ENCODE measurements at regions not wholly inside any gene's neighbourhood (a gene's known extent, or its start where the extent isn't known, plus 50 kb on each side); places are given as distances from the start of the nearest gene placed in this dataset.

DNA sequence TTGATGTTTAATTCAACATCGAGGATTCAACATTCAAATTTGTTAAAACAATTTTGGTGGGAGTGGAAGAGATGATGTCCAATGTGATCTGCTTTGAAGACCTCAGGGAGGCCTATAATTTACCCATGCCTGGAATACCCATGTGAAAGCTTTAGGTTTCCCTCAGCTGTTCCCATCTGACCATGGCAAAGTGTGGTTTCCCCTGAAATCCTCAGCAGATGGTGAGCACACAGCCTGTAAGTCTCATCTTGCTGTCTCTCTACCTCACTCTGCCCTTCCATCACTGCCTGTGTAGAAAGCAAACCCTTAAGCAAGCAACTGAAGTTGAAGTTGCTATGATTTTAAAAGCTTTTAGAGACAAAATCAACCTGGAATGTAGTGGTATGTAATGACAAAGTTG is 80.1 kb upstream of the ATF3 start:
- DNase-seq: no peak

DNA sequence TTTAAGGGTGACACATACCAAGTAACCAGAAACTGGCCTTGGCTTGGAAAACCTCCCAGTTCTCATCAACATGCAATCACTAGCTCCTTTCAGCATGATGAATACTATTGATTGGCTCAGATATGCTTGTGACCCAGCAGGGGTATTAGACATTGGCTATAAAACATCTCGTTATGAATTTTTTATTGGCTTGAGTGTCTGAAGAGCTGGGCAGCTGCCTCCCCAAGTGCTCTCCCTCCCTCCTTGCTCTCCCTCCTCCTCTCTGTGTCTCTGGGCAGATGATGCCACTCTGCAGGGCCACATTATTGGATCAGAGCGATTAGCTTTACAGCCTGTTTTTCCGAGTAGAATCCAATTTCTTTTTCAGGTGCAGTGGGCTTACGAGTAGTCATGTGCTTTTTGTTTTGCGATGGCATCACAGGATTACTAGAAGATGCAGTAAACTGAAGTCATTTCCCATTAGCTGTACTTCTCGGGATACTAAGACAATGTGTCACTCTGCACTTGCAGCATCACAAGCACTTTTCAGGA is 79.3 kb upstream of the ATF3 start:
- DNase-seq: no peak

DNA sequence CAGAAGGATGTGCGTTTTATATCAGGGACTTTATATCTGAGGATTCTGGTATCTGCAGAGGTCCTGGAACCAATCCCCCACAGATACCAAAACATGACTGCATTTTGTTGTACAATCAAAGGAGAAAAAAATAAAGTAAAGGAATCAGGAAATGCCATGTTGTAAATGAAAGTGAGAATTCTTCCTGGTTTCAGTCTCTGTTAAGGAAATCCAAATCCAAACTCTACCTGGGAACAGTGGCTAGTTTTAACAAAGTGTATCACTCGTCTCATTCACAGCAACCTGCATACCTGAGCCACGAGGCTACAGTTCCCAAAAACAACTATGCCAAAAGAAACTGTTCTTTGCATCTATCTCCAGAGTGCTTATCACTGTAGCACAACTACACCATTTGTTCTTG is 77.3 kb upstream of the ATF3 start:
- no peak for DNase-seq

DNA sequence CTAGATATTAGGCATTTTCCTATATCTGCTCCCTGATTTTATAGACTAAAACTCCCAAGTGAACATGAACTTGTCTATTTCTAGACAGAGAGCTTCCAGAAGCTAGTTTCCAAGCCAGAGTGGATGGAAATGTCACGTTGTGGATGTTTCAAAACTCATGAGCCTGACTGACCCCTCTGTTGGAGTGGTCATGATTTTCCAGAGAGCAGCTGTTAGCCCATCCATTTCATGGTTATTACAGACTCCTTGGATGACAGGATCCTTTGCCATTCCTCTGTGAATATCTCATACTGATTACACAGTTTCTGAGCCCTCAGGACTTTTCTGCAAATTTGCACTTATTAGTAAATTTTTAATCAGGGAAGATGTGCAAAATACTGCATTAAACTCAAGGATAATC is 76.8 kb upstream of the ATF3 start:
- DNase-seq: no peak

DNA sequence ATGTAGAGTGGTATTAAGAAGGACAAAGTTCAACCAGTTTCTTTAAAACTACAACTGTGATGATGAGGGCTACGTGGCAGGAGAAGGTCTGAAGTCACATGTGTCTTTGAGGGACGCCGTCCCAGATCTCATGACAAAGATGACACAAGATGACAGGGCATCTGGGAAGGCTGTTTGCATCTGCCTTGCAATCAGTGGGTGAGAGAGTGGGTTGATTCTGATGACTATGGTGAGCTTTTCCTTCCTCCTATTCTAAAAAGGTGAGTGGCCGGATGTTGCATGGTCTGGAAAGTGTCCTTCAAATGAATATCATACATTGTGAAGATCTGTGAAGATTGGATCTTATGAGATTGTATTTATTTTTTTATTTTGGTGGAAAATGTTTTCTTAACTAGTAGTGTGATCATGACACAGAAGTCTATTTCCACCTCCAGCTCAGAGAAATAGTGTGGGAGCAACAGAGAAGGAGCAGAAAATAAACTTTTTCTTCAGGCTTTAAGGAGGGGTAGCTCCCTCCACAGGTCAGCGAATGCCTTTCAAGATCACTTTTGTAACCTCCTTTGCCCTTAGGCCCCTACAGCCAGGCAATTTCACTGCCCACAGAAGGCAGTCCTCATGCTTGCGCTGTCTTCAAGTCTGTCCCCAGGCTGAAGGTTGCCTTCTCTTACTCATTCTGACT is 76.0 kb upstream of the ATF3 start:
- no peak for DNase-seq

DNA sequence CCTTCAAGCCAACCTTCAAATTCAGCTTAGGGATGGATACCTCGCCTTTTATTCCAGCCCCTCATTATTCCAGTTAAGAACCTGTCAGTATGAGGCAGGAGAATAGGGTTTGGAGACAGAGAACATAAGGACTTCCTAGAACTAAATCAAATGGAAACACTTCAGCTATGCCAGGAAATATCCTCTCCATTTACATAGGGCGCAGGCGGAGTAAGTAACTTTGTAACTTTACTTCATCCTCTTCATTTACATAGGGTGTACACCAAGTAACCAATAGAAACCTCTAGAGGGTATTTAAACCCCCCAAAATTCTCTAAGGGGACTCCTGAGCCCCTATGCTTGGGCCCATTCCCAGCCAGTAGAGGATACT is 75.4 kb upstream of the ATF3 start:
- no peak for DNase-seq

DNA sequence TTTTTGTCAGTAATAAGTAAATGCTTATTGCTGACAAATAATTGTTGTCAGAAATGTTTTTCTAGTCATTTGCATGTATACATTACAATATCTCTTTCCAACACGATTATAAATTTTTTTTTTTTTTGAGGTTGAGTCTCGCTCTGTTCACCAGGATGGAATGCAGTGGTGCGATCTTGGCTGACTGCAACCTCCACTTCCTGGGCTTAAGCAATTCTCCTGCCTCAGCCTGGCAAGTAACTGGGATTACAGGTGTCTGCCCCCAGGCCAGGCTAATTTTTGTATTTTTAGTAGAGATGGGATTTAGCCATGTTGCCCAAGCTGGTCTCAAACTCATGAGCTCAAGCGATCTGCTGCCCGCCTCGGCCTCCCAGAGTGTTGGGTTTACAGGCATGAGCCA is 72.0 kb upstream of the ATF3 start:
- no peak for DNase-seq

DNA sequence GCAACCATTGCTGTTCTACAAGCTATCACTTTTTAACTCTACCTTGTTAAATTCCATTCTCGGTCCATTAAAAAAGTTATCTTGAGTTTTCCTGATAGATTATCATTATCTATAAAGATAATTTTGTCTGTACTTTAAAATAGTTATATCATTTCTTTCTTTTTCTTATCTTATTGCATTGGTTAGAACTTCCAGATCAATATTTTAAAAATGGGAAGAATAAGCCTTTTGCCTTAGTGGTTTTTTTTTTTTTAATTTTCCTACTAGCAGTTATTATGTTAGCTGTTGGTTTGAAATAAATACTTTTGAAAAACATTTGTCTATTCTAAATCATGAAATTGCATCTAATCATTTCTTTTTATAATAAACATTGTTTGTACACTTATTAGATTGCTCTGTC is 71.0 kb upstream of the ATF3 start:
- no peak for DNase-seq

DNA sequence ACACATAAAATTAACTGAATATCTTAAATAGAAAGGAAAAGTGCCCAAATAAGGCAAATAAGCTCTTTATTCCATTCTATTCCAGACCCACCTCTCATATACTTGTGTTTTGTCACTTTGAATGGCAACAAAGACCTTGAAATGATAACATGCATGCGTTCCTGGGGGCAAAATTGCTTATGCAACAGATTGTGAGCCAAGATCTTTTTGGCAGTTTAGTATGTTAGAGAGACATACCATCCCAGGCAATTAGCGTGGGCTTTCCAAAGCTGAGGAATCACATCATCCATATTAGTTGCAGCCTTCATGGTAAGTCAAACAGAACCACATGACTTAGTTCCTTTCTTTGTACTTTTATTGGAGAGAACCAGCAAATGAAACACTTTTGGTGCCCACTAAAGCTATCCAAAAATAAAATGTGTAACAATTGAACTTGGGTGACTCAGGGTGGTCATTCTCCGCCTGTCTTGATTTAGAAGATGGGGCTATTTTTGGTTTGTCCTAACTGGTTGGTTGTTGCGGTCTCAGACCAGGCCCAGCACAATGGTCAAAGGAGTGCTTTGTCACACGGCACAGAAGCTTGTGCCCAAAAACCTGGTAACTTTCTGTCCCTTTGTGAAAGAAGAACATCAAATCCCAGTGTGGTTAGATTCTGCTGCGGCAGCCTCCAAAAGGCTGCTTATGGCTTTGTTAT is 68.7 kb upstream of the ATF3 start:
- no peak for DNase-seq

DNA sequence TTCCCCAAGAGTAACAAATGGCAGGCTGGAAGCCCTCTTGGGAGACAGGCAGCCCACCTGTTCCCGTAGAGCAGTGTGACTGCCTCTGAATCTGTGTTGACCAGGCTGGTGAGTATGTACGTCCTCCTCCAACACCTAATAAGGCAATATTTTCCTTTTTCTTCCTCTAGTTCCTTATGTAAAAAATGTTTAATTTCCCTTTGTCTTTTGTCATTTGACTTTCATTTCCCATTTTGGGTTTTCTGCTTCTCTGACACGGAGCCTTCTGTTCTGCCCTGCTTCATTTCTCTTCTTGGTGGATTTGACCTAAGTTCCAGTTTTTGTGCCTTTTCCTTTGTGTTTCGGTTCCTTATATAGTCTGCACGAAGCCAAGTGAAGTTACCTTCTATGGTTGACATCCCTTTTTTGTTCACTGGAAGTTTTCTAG is 65.8 kb upstream of the ATF3 start:
- DNase-seq: no peak

DNA sequence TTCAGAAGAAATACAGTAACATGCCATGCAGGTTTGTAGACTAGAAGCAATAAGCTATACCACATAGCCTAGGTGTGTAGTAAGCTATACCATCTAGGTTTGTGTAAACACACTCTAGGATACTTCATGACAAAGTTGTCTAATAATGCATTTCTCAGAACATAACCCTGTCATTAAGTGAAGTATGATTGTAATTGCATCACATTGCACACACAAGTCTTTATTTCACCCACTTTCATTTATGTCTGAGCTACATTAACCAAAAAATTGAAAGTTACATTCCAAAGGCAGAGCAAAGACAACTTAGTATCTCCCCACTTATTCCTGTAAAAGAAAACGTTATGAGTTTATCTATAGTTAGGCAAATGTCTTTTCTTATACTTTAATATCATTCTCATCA is 64.5 kb upstream of the ATF3 start:
- no peak for DNase-seq

DNA sequence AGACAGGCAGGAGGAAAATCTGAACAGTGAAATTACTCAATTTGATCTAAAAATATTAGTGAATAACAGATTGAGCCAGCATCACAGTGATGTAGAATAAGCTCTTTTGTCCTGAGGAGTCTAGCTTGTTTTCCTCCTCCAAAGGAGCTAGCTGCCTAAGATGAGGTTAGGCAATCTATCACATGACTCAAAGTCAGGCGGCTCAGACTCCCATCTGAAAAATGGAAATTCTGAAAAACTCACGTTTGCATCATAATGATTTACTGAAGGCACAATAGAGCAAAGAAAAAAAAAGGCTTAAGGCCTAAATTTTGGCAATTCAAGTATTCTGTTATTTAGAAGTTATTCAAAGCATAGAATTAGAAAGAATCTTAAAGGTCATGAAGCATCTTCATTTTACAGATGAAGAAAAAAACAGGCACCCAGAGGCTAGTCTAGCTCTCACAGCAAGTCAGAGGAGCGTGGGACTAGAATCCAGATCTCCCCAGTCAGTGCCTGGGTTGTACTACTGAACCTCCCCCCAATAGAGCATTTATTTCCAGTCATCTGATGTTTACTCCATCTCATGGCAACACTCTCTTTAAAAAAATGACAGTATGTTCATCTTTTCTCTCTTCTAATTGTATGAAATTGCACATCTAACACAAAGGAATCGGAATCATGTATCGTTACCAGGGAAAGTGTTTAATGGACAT is 62.5 kb upstream of the ATF3 start:
- DNase-seq: no peak

DNA sequence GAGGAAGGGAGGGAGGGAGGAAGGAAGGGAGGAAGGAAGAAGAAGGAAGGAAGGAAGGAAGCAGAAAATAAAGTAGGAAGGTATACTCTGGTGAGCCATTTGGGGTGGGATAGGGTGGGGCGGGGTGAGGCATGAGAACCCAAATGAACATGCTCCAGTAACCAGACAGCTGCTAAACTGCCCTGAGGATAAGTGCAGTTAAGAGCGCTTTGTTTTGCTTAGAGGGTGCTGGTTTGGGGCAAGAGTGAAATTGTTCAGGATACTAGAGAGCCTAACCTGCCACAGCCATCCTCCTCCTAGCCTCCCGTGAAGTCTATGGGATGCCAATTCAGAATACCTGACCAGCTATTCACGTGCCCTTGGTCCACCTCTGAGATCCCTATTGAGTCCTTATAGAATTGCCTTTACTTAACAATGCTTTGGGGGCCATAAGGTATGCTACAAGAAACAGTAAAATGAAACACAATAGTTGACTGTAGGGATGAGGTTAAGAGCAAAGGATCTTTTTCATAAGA is 59.0 kb upstream of the ATF3 start:
- no peak for DNase-seq

DNA sequence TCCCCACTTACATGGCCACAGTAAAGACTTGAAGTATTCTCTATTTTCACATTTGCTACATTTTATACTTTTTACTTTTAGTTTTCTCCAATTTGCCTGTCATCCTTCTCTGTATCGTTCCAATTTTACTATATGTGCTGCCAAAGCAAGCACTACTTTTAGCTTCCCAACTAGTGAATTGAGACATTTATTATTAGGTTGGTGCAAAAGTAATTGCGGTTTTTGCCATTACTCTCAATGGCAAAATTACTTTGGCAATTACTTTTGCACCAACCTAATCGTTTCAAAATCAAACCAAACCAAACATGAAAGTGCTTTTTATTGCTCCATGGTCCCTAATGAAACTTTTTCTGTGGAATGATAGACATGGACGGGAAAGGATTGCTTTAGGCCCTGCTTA is 56.6 kb upstream of the ATF3 start:
- DNase-seq: no peak

DNA sequence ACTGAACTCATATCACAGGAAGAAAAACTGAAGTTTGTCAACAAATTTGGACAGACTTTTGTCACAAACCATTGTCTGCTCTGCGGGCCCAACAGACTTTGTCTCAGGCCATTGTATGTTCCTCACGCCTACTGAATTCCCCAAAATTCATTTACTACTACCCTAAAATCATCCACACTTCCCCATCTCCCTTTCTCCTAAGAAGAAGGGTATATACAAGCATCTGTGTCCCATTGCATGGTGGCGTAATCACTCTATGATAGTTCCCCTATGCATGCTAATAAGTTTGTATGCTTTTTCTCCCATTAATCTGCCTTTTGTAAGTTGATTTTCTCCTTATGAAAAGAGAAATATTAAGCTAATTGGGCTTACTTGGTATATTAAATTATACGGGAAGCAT is 54.9 kb upstream of the ATF3 start:
- DNase-seq: no peak

DNA sequence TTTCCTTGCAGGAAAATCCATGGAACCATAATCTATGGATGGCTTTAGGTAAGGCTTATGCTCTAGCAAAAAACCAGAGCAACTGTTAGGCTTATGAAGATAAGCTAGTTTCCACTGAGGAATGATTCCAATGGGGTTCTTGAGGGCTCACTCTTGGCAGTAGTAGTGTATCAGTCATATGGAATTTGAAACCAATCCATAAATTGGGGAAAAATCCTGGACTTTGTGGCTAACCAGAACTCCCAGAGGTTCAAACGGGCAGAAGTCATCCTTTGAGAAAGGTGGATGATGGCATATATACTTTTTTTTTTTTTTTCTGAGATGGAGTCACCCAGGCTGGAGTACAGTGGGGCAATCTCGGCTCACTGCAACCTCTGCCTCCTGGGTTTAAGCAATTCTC is 54.2 kb upstream of the ATF3 start:
- DNase-seq: no peak

DNA sequence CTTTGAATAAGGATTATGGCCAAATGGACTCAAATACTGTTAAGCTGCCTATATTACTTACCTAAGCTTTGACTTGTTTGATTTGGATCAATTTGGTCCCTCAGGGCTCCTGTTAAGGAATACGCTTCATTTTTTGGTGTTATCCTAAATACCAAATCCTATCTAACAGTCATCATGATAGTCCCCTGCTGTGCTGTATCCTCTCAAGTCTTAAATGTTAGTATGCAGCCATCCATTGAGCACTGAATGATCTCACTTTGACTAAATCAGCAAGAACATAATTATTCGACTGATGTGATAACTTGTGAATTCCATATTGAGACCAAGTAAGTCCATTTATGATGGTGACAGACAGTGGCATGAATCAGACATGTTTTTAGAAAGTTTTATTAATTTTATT is 53.1 kb upstream of the ATF3 start:
- no peak for DNase-seq

DNA sequence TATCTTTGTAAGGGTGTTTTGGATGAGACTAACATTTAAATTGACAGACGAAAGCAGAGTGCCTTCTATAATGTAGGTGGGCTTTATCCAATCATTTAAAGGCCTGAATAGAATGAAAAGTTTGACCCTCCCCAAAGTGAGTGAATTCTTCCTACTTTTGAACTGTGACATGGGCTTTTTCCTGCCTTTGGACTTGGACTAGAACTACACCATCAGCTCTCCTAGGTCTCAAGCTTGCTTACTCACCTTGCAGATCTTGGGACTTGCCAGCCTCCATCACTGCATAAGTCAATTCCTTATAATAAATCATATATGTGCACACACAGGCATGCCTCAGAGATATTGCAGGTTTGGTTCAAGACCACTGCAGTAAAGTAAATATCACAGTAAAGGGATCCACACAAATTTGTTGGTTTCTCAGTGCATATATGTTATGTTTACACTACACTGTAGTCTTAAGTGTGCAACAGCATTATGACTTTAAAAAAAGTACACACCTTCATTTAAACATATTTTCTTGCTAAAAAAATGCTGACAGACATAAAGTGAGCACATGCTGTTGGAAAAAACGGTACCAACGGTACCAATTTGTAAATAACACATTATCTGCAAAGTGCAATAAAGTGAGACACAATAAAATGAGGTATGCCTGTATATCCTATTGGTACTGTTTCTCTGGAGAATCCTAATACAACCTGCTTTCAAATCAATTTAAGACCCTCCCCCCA is 51.6 kb upstream of the ATF3 start:
- no peak for DNase-seq

DNA sequence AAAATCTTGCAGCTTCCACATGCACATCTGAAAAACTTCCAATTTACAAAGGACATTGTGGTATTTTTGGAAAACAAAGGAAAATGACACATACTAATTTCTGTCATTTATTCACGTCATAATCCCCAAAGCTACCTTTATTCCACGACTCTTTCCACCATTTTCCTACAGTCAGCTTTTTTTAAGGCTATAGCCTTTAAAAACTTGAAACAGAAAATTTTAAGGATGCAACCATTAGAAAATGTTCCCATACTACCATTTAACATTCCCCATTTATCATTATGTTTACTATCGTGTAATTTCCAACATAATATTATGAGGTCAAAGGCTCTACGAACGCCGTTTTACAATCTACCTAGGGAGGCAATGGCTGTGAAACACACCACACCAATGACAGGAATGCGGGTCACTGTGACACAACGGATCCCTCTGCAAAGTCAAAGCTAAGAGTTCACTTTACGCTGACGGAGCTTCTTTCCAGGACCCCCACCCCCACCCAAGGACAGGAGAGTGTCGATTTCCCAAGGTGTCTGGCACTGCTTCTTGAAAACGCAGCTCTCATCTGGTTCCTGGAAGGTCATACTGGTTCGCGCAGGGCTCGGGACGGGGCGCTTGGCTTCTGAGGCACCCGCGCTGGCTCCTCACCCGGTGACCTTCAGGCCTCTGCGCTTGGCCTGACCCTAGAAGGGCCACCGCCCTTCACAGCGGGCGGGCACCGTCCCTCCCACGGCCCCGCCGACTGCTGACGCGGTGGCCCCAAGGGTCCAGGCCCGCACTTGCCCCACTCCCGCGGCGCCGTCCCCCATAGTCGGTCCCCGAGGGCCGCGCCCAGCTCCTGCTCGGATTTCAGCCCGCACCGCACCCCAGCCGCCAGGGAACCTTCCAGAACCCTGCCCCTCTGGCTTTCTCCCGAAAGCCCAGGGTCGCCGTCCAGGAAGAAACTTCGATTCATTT is 50.5 kb upstream of the ATF3 start:
- DNase-seq: no peak

DNA sequence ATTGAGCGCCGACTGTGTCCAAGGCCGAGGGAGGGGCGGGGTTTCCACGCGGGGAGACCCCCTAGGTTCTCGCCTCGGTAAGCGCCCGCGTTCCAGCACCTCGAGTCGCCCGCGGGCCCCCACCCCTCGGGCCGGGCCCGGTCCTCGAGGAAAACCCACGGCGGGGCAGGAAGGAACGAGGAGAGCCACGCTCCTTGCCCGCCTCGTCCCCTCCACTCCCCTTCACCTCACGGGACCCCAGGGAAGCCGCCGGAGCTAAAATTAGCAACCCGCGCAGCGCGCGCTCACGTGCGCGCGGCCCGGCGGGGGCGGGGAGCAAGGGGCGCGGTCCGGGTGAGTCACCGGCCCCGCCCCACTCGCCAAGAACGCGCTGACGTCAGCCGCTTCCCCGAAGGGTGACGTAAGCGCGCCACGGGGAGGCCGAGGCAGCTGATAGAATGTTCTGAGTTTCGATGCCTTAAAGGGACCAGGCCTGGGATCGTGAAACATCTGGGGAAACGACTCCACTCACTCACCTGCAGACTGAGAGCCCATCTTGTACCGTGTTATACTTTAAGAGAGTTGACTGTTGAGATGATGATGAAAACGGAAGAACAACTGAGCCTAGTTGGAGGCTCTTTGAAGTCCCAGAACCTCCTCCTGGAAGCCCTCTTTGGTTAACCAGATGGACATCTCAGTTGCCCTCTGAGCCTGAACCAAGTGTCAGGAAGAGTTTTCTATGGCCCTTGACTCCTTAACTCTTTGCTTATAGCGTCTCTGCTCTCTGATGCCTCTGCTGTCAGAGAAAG is 49.7 kb upstream of the ATF3 start:
- peak; percentile 83 for DNase-seq

Measured in NK-92 treated with Interleukin-12 subunit alpha and Interleukin-12 subunit beta, amount 100 ng/mL, for 24 hours (cell line).